PC-3 (cell line): ENCODE measurements at regions not wholly inside any gene's neighbourhood (a gene's known extent, or its start where the extent isn't known, plus 50 kb on each side); places are given as distances from the start of the nearest gene placed in this dataset.

Experiments used
- CTCF ChIP-seq: fragments of 300-600 bp; sonication (generic); conservative IDR thresholded peaks from 2 replicates; pipeline ENCODE4 v1.5.1; 2017; ENCODE audit warnings: antibody characterized with exemption, low read depth, mild to moderate bottlenecking, low read length
- EZH2 ChIP-seq: fragments of 300-600 bp; sonication (generic); IDR thresholded peaks from one replicate; pipeline ENCODE4 v1.6.1; 2017; ENCODE audit warnings: antibody characterized with exemption, mild to moderate bottlenecking, low read length; ENCODE audit not compliant: unreplicated experiment
- EZH2phosphoT487 ChIP-seq: fragments of 300-600 bp; sonication (generic); IDR thresholded peaks from 2 replicates; pipeline ENCODE4 v1.6.1; 2018; ENCODE audit warnings: mild to moderate bottlenecking, antibody characterized with exemption, low read length, borderline replicate concordance

GRCh38 chr11:101264306-101264705 lies 134.7 kb upstream of the PGR start:
- TF ChIP-seq CTCF: no peak
- no peak for TF ChIP-seq EZH2phosphoT487
- no peak for TF ChIP-seq EZH2
